A673 (cell line): ENCODE measurements at regions not wholly inside any gene's neighbourhood (a gene's known extent, or its start where the extent isn't known, plus 50 kb on each side); places are given as distances from the start of the nearest gene placed in this dataset.

ENCODE experiments used
- BruUV-seq: library from RNA; stranded (reverse); fragments of 400-500 nt; replicated peaks from 2 replicates; lab custom pipeline; 2021; lab: Mats Ljungman, UMichigan
- CTCF ChIA-PET: fragments of 300-600 bp; sonication (Branson Sonifier 250); formaldehyde crosslinking; loops from one replicate; lab custom pipeline; 2022; ENCODE audit warnings: antibody characterized with exemption; lab: Charles Lee
- POLR2A ChIA-PET: fragments of 300-600 bp; sonication (Branson Sonifier 250); formaldehyde crosslinking; loops from one replicate; lab custom pipeline; 2022; ENCODE audit warnings: antibody characterized with exemption; ENCODE audit not compliant: low non-redundant PET; lab: Charles Lee
- DNase-seq: peaks from one replicate; pipeline ENCODE4 v3.0.0-alpha.2; 2015; ENCODE audit warnings: low spot score
- H3K27ac ChIP-seq: fragments of 200-600 bp; sonication (generic); 2 replicates; pipeline ENCODE4 v1.5.1; 2016; ENCODE audit warnings: mixed run types, low read depth, mild to moderate bottlenecking, mixed read lengths, antibody characterized with exemption, low read length; ENCODE audit not compliant: poor library complexity, severe bottlenecking
- H3K27me3 ChIP-seq: fragments of 200-600 bp; sonication (generic); replicated peaks from 2 replicates; pipeline ENCODE4 v1.6.1; 2017; ENCODE audit warnings: mixed run types, low read depth, mild to moderate bottlenecking, mixed read lengths, antibody characterized with exemption, low read length; ENCODE audit not compliant: insufficient read depth, poor library complexity
- H3K36me3 ChIP-seq: fragments of 200-600 bp; sonication (generic); 2 replicates; pipeline ENCODE4 v1.6.1; 2016; ENCODE audit warnings: mixed run types, mild to moderate bottlenecking, mixed read lengths, antibody characterized with exemption, low read length; ENCODE audit not compliant: insufficient read depth, poor library complexity, severe bottlenecking
- H3K4me1 ChIP-seq: fragments of 200-600 bp; sonication (generic); 2 replicates; pipeline ENCODE4 v1.6.1; 2017; ENCODE audit warnings: mixed run types, mild to moderate bottlenecking, mixed read lengths, antibody characterized with exemption, low read length; ENCODE audit not compliant: insufficient read depth, poor library complexity, severe bottlenecking
- H3K4me3 ChIP-seq: fragments of 200-600 bp; sonication (generic); 2 replicates; pipeline ENCODE4 v1.5.1; 2016; ENCODE audit warnings: low read depth, mixed run types, mild to moderate bottlenecking, mixed read lengths, low read length; ENCODE audit not compliant: poor library complexity, severe bottlenecking
- H3K9me3 ChIP-seq: fragments of 200-600 bp; sonication (generic); 2 replicates; pipeline ENCODE4 v1.6.1; 2016; ENCODE audit warnings: mixed run types, low read depth, mild to moderate bottlenecking, mixed read lengths, antibody characterized with exemption, low read length; ENCODE audit not compliant: poor library complexity, severe bottlenecking
- EZH2 ChIP-seq: fragments of 200-600 bp; sonication (generic); IDR thresholded peaks from 2 replicates; pipeline ENCODE4 v1.6.1; 2017; ENCODE audit warnings: borderline replicate concordance, low read depth, mild to moderate bottlenecking, mixed read lengths, antibody characterized with exemption, low read length; ENCODE audit not compliant: poor library complexity, severe bottlenecking
- intact Hi-C: fragments of 100-400 bp; cut with micrococcal nuclease; formaldehyde crosslinking; loops from one replicate; pipeline ENCODE4 v1.10.0; 2022; ENCODE audit not compliant: unreplicated experiment
- TF ChIP-seq, protein P1 (sequence below): fragments of 300-800, 200-600 bp; sonication (generic); conservative IDR thresholded peaks from 2 replicates; pipeline ENCODE4 v1.5.1; 2017; ENCODE audit warnings: low read depth, mild to moderate bottlenecking, antibody characterized with exemption, low read length, moderate library complexity, mixed read lengths

DNA sequence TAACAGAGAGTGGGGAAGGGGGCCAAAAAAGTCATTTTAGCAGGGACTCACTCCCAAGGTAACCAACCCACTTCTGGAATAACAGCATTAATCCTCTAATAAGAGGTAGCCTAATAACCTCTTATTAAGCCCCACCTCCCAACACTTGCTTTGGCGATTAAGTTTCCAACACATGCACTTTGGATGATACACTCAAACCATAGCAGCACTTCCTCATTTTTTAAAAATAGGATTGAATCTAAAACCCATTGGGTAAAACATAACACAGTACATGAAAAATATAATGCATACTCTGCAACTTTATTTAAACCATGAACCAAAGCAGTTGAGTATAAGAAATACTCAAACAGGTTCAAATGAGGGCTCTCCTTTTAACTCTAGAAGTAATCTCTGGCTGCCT, 318.3 kb downstream of the HACE1 start:
- peaks cover 10% of the 10 kb centered on the region for H3K4me1 ChIP-seq
- no peaks in the 10 kb centered on the region for H3K9me3 ChIP-seq
- H3K27me3 ChIP-seq, result no peaks in the 10 kb centered on the region
- ChIA-PET POLR2A (no interaction called here), CTCF (no interaction called here)
- intact Hi-C loops, result no loop called here
- no peaks in the 10 kb centered on the region for H3K36me3 ChIP-seq
- no peak overlapping the region for H3K4me3 ChIP-seq
- no peak for TF ChIP-seq EZH2
- TF ChIP-seq, protein P1, sequence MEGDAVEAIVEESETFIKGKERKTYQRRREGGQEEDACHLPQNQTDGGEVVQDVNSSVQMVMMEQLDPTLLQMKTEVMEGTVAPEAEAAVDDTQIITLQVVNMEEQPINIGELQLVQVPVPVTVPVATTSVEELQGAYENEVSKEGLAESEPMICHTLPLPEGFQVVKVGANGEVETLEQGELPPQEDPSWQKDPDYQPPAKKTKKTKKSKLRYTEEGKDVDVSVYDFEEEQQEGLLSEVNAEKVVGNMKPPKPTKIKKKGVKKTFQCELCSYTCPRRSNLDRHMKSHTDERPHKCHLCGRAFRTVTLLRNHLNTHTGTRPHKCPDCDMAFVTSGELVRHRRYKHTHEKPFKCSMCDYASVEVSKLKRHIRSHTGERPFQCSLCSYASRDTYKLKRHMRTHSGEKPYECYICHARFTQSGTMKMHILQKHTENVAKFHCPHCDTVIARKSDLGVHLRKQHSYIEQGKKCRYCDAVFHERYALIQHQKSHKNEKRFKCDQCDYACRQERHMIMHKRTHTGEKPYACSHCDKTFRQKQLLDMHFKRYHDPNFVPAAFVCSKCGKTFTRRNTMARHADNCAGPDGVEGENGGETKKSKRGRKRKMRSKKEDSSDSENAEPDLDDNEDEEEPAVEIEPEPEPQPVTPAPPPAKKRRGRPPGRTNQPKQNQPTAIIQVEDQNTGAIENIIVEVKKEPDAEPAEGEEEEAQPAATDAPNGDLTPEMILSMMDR, result no peak
- no TSS peak for BruUV-seq
- no peak for DNase-seq
- H3K27ac ChIP-seq, result no peak overlapping the region

DNA sequence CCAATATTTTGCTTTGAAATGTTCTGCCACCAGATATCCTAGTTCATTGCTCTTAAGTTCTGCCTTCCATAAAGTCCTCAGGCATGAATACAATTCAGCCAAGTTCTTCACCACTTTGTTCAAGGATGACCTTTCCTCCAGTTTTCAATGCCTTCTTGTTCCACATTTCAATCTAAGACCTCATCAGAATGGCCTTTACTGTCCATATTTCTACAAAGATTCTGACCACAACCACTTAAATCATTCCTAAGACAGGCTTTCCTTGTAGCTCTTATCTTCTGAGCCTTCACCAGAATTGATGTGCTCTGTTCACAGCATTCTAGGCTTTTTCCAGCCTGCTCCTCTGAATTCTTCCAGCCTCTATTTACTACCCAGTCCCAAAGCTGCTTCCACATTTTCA, 319.0 kb downstream of the HACE1 start:
- peaks cover 10% of the 10 kb centered on the region for H3K4me1 ChIP-seq
- ChIA-PET POLR2A (no interaction called here), CTCF (no interaction called here)
- DNase-seq, result no peak
- no peaks in the 10 kb centered on the region for H3K9me3 ChIP-seq
- no peaks in the 10 kb centered on the region for H3K27me3 ChIP-seq
- H3K36me3 ChIP-seq, result no peaks in the 10 kb centered on the region
- H3K4me3 ChIP-seq, result no peak overlapping the region
- no peak for TF ChIP-seq EZH2
- TF ChIP-seq, protein P1, result no peak
- BruUV-seq, result no TSS peak
- no peak overlapping the region for H3K27ac ChIP-seq
- intact Hi-C loops, result no loop called here

DNA sequence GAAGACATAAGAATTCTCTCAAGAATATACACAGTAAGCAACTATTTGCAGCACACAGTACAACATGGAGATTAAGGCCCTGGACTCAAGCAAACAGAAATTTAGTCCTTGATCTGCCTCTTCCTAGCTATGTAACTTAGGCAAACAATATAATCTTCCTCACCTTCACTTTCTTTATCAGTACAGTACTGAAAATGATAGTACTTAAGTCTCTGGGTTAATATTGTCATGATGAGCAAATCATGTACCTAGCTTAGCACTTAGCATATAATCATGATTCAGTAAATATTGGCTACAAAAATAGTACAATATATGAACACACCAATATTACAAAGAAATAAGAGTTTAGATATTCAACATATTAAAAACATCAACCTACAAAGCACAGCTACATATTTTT, 320.5 kb downstream of the HACE1 start:
- POLR2A ChIA-PET, result no interaction called here
- no TSS peak for BruUV-seq
- CTCF ChIA-PET, result no interaction called here

More for the DNA sequence above, 320.5 kb downstream of the HACE1 start:
- no peak for DNase-seq
- TF ChIP-seq, protein P1, result no peak
- no peak for TF ChIP-seq EZH2
- Histone ChIP-seq H3K36me3 (no peaks in the 10 kb centered on the region), H3K27ac (no peak overlapping the region), H3K9me3 (no peaks in the 10 kb centered on the region), H3K4me3 (no peak overlapping the region), H3K4me1 (peaks cover 10% of the 10 kb centered on the region), H3K27me3 (no peaks in the 10 kb centered on the region)
- intact Hi-C loops, result no loop called here
